C4-2B (cell line): ENCODE measurements at regions not wholly inside any gene's neighbourhood (a gene's known extent, or its start where the extent isn't known, plus 50 kb on each side); places are given as distances from the start of the nearest gene placed in this dataset.

Experiments used
- CTCF ChIP-seq: fragments of 450-650 bp; conservative IDR thresholded peaks from 2 replicates; pipeline ENCODE4 v1.5.1; 2017; ENCODE audit warnings: mild to moderate bottlenecking
- ZFX ChIP-seq: fragments of 450-650 bp; IDR thresholded peaks from 2 replicates; pipeline ENCODE4 v1.6.1; 2017

GRCh38 chr5:160976181-160976580, 124.2 kb upstream of the ATP10B start:
- TF ChIP-seq CTCF (no peak), ZFX (no peak)
